ENCODE measurements at regions not wholly inside any gene's neighbourhood (a gene's known extent, or its start where the extent isn't known, plus 50 kb on each side); places are given as distances from the start of the nearest gene placed in this dataset.
"Not testable (repeated sequence)": the region's sequence is repeated elsewhere in the genome, so short reads cannot be mapped to it uniquely, and the experiment has no call there.

GRCh38 chr3:117842086-117842485 lies 1132.5 kb downstream of the TUSC7 start:
- DNase-seq (ENCODE audit: low spot score) = no peak

- no peak for DNase-seq (ENCODE audit: low spot score)
Measured at GRCh38 chr3:117843356-117843755, 1133.8 kb downstream of the TUSC7 start.

- DNase-seq (ENCODE audit: low spot score) = no peak
Measured at GRCh38 chr3:117844676-117845075, 1135.1 kb downstream of the TUSC7 start.

GRCh38 chr3:117846238-117846637 lies 1136.7 kb downstream of the TUSC7 start:
- DNase-seq (ENCODE audit: low spot score) = no peak

GRCh38 chr3:117848606-117849005 lies 1139.0 kb downstream of the TUSC7 start:
- DNase-seq (ENCODE audit: low spot score) = no peak

GRCh38 chr3:117853923-117854668 lies 1144.5 kb downstream of the TUSC7 start:
- DNase-seq (ENCODE audit: low spot score) = no peak

- DNase-seq (ENCODE audit: low spot score) = no peak
Measured at GRCh38 chr3:117856354-117856753, 1146.8 kb downstream of the TUSC7 start.

- DNase-seq (ENCODE audit: low spot score) = no peak
Measured at GRCh38 chr3:117863146-117863545, 1153.6 kb downstream of the TUSC7 start.

GRCh38 chr3:117865338-117865737 lies 1155.8 kb downstream of the TUSC7 start:
- no peak for DNase-seq (ENCODE audit: low spot score)

- DNase-seq (ENCODE audit: low spot score) = no peak
Measured at GRCh38 chr3:117868766-117869165, 1159.2 kb downstream of the TUSC7 start.

GRCh38 chr3:117871934-117872333 lies 1162.4 kb downstream of the TUSC7 start:
- no peak for DNase-seq (ENCODE audit: low spot score)

- not testable (repeated sequence) for DNase-seq (ENCODE audit: low spot score)
Measured at GRCh38 chr3:117872594-117873248, 1161.9 kb downstream of the IGSF11 start.

- no peak for DNase-seq (ENCODE audit: low spot score)
Measured at GRCh38 chr3:117873249-117873600, 1161.4 kb downstream of the IGSF11 start.

- no peak for DNase-seq (ENCODE audit: low spot score)
Measured at GRCh38 chr3:117874028-117874690, 1160.5 kb downstream of the IGSF11 start.

- no peak for DNase-seq (ENCODE audit: low spot score)
Measured at GRCh38 chr3:117874904-117875874, 1159.5 kb downstream of the IGSF11 start.

GRCh38 chr3:117875887-117876286 lies 1158.8 kb downstream of the IGSF11 start:
- no peak for DNase-seq (ENCODE audit: low spot score)

- no peak for DNase-seq (ENCODE audit: low spot score)
Measured at GRCh38 chr3:117880638-117881037, 1154.0 kb downstream of the IGSF11 start.

GRCh38 chr3:117881210-117881609 lies 1153.4 kb downstream of the IGSF11 start:
- DNase-seq (ENCODE audit: low spot score) = no peak

GRCh38 chr3:117885011-117885441 lies 1149.6 kb downstream of the IGSF11 start:
- no peak for DNase-seq (ENCODE audit: low spot score)

GRCh38 chr3:117886147-117886546 lies 1148.5 kb downstream of the IGSF11 start:
- no peak for DNase-seq (ENCODE audit: low spot score)

GRCh38 chr3:117887031-117887430 lies 1147.6 kb downstream of the IGSF11 start:
- DNase-seq (ENCODE audit: low spot score) = no peak

- DNase-seq (ENCODE audit: low spot score) = no peak
Measured at GRCh38 chr3:117887901-117888300, 1146.7 kb downstream of the IGSF11 start.

All from activated CD4-positive, alpha-beta T cell treated with anti-CD3 and anti-CD28 coated beads, Interleukin-2, Interleukin-4, amounts not matched to agents 100 ng/mL and 50 ng/mL, durations not matched to agents 16 hours and 8 hours (primary cell).